ENCODE measurements at regions not wholly inside any gene's neighbourhood (a gene's known extent, or its start where the extent isn't known, plus 50 kb on each side); places are given as distances from the start of the nearest gene placed in this dataset.
A peak's percentile ranks its signal among the peaks of the same experiment; 100 is the strongest.
"Not testable (repeated sequence)": the region's sequence is repeated elsewhere in the genome, so short reads cannot be mapped to it uniquely, and the experiment has no call there.

DNA sequence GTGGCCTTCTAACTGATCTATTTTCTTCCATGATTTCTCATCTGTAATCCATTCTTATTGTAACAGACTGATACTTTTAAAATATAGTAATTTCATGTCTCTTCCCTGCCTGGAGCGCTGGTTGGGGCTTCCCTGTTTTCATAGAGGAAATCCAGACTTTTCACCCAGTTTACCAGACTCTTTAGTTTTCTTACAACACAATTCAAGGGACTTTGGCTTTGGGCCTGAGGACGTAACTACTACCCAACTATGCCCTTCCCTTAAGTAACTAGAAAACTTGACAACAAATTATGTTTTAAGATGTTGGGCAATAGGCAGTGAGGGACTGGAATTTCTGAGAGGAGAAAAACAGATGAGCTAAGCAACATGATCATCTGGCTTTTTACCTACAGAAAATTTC, 289.6 kb downstream of the FGF10 start:
- WGBS, 2 donors, result 72 to 82% methylated on average over 2 of the region's 2 CpGs
- Histone ChIP-seq H3K9me3 (no peaks in the 10 kb centered on the region), H3K27me3 (no peaks in the 10 kb centered on the region), H3K27ac (no peak overlapping the region), H3K4me3 (no peak overlapping the region), H3K36me3 (no peaks in the 10 kb centered on the region), H3K4me1 (no peaks in the 10 kb centered on the region)
- intact Hi-C loops (cut with DNase I), result no loop called here
- DNase-seq, result no peak
- no peak for TF ChIP-seq POLR2A (IDR thresholded peaks at IDR 0.05)
- TF ChIP-seq, protein P1, sequence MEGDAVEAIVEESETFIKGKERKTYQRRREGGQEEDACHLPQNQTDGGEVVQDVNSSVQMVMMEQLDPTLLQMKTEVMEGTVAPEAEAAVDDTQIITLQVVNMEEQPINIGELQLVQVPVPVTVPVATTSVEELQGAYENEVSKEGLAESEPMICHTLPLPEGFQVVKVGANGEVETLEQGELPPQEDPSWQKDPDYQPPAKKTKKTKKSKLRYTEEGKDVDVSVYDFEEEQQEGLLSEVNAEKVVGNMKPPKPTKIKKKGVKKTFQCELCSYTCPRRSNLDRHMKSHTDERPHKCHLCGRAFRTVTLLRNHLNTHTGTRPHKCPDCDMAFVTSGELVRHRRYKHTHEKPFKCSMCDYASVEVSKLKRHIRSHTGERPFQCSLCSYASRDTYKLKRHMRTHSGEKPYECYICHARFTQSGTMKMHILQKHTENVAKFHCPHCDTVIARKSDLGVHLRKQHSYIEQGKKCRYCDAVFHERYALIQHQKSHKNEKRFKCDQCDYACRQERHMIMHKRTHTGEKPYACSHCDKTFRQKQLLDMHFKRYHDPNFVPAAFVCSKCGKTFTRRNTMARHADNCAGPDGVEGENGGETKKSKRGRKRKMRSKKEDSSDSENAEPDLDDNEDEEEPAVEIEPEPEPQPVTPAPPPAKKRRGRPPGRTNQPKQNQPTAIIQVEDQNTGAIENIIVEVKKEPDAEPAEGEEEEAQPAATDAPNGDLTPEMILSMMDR (IDR thresholded peaks at IDR 0.05), result no peak
- TF ChIP-seq POLR2AphosphoS5 (IDR thresholded peaks at IDR 0.05), result no peak
- TF ChIP-seq EP300 (IDR thresholded peaks at IDR 0.05), result no peak

DNA sequence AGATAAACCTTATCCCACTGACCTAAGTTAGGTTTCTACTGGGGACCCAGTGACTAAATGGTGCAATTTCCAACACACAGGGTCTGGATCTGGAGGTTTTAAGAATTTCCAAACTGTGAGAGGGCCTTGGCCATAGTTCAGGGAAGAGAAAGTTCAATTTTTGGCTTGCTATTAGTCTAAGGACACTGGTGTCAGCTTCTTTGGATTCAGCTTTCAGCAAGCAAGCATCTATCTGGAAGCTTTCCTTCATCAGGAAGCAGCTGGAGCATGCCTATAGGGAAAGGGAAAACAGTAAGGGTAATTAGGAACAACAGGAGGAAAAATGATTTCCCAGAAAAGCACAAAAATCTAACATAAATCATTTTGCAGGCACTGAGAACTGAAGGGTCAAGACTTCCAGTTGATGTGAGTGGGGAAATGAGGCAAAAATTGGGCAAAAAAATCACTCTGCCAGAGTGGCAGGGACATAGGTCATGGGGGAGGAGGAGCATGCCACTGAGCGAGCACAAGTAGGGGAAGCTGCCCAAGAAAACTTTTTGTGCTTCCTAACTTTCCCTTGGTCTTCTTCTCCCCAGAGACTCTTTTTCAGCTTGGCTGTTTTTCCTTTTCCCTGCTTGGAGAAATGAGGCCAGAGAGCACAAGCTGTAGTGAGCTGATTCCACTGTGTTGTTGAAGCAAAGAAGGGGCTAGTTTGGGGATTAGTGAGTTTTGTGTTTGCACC, 299.6 kb downstream of the FGF10 start:
- WGBS, 2 donors, result 66 to 84% methylated on average over 1 of the region's 1 CpG
- intact Hi-C loops (cut with DNase I), result no loop called here
- no peak for DNase-seq
- H3K36me3 ChIP-seq, result no peaks in the 10 kb centered on the region
- no peaks in the 10 kb centered on the region for H3K27me3 ChIP-seq
- TF ChIP-seq, protein P1 (IDR thresholded peaks at IDR 0.05), result no peak
- TF ChIP-seq POLR2AphosphoS5 (IDR thresholded peaks at IDR 0.05), result peak in 2 of 4 donors; percentile 7 to 55
- no peaks in the 10 kb centered on the region for H3K4me1 ChIP-seq
- H3K4me3 ChIP-seq, result no peak overlapping the region
- H3K9me3 ChIP-seq, result no peaks in the 10 kb centered on the region
- H3K27ac ChIP-seq, result peak overlapping the region in 2 of 4 donors; percentile 6 to 50

- no peaks in the 10 kb centered on the region for H3K9me3 ChIP-seq
- no peak overlapping the region for H3K4me3 ChIP-seq
- H3K36me3 ChIP-seq, result no peaks in the 10 kb centered on the region
- intact Hi-C loops (cut with DNase I), result no loop called here
- no peak overlapping the region for H3K27ac ChIP-seq
- no peaks in the 10 kb centered on the region for H3K4me1 ChIP-seq
- H3K27me3 ChIP-seq, result no peaks in the 10 kb centered on the region
- no peak for TF ChIP-seq POLR2AphosphoS5 (IDR thresholded peaks at IDR 0.05)
- no peak for TF ChIP-seq EP300 (IDR thresholded peaks at IDR 0.05)
- no peak for DNase-seq
These were observed 304.1 kb downstream of the FGF10 start for GRCh38 chr5:44085083-44085482.

DNA sequence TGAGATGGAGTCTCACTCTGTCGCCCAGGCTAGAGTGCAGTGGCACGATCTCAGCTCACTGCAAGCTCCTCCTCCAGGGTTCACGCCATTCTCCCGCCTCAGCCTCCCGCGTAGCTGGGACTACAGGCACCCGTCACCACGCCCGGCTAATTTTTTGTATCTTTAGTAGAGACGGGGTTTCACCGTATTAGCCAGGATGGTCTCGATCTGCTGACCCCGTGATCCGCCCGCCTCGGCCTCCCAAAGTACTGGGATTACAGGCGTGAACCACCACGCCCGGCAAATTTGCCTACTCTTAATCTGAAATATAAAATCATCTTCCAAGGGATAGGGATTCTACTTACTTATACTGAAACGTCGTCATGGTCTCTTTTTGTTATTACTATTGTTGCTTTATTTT, 314.7 kb downstream of the FGF10 start:
- H3K27ac ChIP-seq; H3K27me3 ChIP-seq; intact Hi-C loops (cut with DNase I); H3K9me3 ChIP-seq; DNase-seq; H3K4me1 ChIP-seq; H3K4me3 ChIP-seq; H3K36me3 ChIP-seq: not testable (repeated sequence)
- 93 to 94% methylated on average over 21 of the region's 21 CpGs for WGBS, 2 donors

DNA sequence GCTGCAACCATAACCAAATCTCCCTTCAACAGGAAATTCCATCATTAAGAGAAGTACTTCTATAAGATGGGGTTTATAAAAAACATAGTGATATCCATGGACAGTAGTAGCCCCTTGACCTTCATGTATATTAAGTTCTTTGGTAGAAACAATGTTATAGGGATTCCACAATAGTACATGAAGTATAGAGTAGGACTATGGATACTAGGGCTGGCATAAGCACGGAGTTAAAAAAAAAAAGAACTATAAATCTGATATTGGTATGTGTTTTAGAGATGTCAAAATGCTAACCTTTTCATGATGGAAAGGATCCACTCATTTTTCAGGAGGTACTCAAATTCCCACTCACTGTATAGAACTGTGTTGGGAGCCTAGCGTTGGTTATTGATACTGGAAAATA, 337.6 kb downstream of the FGF10 start:
- Histone ChIP-seq H3K27me3 (no peaks in the 10 kb centered on the region), H3K36me3 (no peaks in the 10 kb centered on the region), H3K4me1 (no peaks in the 10 kb centered on the region), H3K4me3 (no peak overlapping the region), H3K27ac (no peak overlapping the region), H3K9me3 (no peaks in the 10 kb centered on the region)
- DNase-seq, result no peak
- WGBS, 2 donors, result 82 to 90% methylated on average over 2 of the region's 2 CpGs
- intact Hi-C loops (cut with DNase I), result no loop called here
- TF ChIP-seq POLR2AphosphoS5 (IDR thresholded peaks at IDR 0.05) (no peak), EP300 (IDR thresholded peaks at IDR 0.05) (no peak), POLR2A (IDR thresholded peaks at IDR 0.05) (no peak)
- TF ChIP-seq, protein P1 (IDR thresholded peaks at IDR 0.05), result no peak
